Large intestine (tissue), 3 donors: ENCODE measurements at regions not wholly inside any gene's neighbourhood (a gene's known extent, or its start where the extent isn't known, plus 50 kb on each side); places are given as distances from the start of the nearest gene placed in this dataset.
"Not testable (repeated sequence)": the region's sequence is repeated elsewhere in the genome, so short reads cannot be mapped to it uniquely, and the experiment has no call there.

Experiments
- DNase-seq, 2 donors: peaks; one replicate each; pipeline versions ENCODE4 v3.0.0 to v3.0.0-alpha.2; 2013
- H3K27ac ChIP-seq: one replicate; pipeline ENCODE4 v1.5.1; 2013; ENCODE audit warnings: low read length
- H3K27me3 ChIP-seq: 2 replicates; pipeline ENCODE4 v1.6.1; 2013; ENCODE audit warnings: low read length; ENCODE audit not compliant: control insufficient read depth, insufficient read depth
- H3K36me3 ChIP-seq: 2 replicates; pipeline ENCODE4 v1.6.1; 2013; ENCODE audit warnings: low read length; ENCODE audit not compliant: control insufficient read depth, insufficient read depth
- H3K4me1 ChIP-seq: one replicate; pipeline ENCODE4 v1.6.1; 2013; ENCODE audit warnings: low read length; ENCODE audit not compliant: control insufficient read depth, insufficient read depth
- H3K4me3 ChIP-seq: one replicate; pipeline ENCODE4 v1.5.1; 2013; ENCODE audit warnings: low read length
- H3K9me3 ChIP-seq: one replicate; pipeline ENCODE4 v1.6.1; 2013; ENCODE audit warnings: mild to moderate bottlenecking, low read depth, low read length, moderate library complexity; ENCODE audit not compliant: control insufficient read depth
- WGBS: methylation state at CpG from one replicate; pipeline ENCODE4 v1.1.5; 2013; ENCODE audit warnings: low lambda C conversion rate; ENCODE audit not compliant: insufficient coverage; 5-methylcytosine and 5-hydroxymethylcytosine counted together

DNA sequence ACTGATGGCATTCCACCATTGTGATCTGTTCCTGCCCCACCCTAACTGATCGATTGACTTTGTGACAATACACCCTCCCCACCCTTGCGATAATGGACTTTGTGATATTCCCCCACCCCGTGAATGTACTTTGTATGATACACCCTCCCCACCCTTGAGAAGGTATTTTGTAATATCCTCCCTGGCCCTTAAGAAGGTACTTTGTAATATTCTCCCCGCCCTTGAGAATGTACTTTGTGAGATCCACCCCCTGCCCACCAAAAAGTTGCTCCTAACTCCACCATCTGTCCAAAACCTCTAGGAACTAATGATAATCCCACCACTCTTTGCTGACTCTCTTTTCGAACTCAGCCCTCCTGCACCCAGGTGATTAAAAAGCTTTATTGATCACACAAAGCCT lies 214.5 kb upstream of the KIF2B start:
- WGBS, result 100% methylated on average over 1 of the region's 5 CpGs

DNA sequence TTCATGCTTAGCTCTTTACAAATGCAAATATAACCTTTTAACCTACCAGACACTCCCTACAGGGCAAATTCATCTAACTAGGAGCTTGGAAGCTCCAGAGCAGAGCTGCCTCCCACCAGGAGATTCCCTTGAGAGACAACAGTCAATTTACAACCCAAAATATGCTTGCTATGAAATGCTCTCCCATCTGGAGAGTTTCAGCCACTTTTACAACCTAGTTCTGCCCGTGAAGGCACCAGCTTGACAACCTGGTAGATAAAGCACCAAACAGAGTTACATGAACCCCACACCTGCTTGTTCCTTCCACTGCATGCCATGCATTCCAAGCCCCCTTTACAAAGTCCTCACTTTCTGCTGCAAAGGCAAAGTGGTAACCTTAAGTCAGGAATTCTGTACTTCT lies 215.3 kb upstream of the KIF2B start:
- no peaks in the 10 kb centered on the region for H3K27me3 ChIP-seq
- WGBS, result no CpG with 5 or more reads among the region's 1 CpG
- no peak overlapping the region for H3K4me3 ChIP-seq
- H3K27ac ChIP-seq, result no peak overlapping the region
- H3K36me3 ChIP-seq, result no peaks in the 10 kb centered on the region
- H3K9me3 ChIP-seq, result peaks cover 2% of the 10 kb centered on the region
- DNase-seq, result no peak
- no peaks in the 10 kb centered on the region for H3K4me1 ChIP-seq

More for the DNA sequence above, 214.5 kb upstream of the KIF2B start:
- not testable (repeated sequence) for H3K4me3 ChIP-seq, H3K36me3 ChIP-seq, DNase-seq, H3K9me3 ChIP-seq, H3K4me1 ChIP-seq, H3K27me3 ChIP-seq, H3K27ac ChIP-seq

- no peak overlapping the region for H3K4me3 ChIP-seq
- no peak overlapping the region for H3K27ac ChIP-seq
- H3K9me3 ChIP-seq, result no peaks in the 10 kb centered on the region
- no peak for DNase-seq
- no peaks in the 10 kb centered on the region for H3K4me1 ChIP-seq
- no peaks in the 10 kb centered on the region for H3K27me3 ChIP-seq
- H3K36me3 ChIP-seq, result no peaks in the 10 kb centered on the region
These were observed 234.4 kb upstream of the KIF2B start for GRCh38 chr17:53588317-53588716.

GRCh38 chr17:53574038-53574437 lies 248.7 kb upstream of the KIF2B start:
- DNase-seq, result no peak
- no peaks in the 10 kb centered on the region for H3K27me3 ChIP-seq
- H3K9me3 ChIP-seq, result no peaks in the 10 kb centered on the region
- no peak overlapping the region for H3K27ac ChIP-seq
- no peaks in the 10 kb centered on the region for H3K36me3 ChIP-seq
- no peak overlapping the region for H3K4me3 ChIP-seq
- H3K4me1 ChIP-seq, result no peaks in the 10 kb centered on the region
- 90% methylated on average over 2 of the region's 2 CpGs for WGBS

- H3K4me3 ChIP-seq, result no peak overlapping the region
- H3K9me3 ChIP-seq, result no peaks in the 10 kb centered on the region
- no peaks in the 10 kb centered on the region for H3K4me1 ChIP-seq
- H3K27me3 ChIP-seq, result no peaks in the 10 kb centered on the region
- DNase-seq, result no peak
- 71% methylated on average over 1 of the region's 2 CpGs for WGBS
- no peak overlapping the region for H3K27ac ChIP-seq
- H3K36me3 ChIP-seq, result no peaks in the 10 kb centered on the region
These were observed 251.4 kb upstream of the KIF2B start for GRCh38 chr17:53571342-53571741.

GRCh38 chr17:53570731-53571130 lies 252.0 kb upstream of the KIF2B start:
- Histone ChIP-seq H3K27me3 (no peaks in the 10 kb centered on the region), H3K4me3 (no peak overlapping the region)
- DNase-seq, result no peak

GRCh38 chr17:53560953-53561352 lies 261.8 kb upstream of the KIF2B start:
- WGBS, result no CpG with 5 or more reads among the region's 1 CpG
- H3K36me3 ChIP-seq, result no peaks in the 10 kb centered on the region

More at GRCh38 chr17:53570731-53571130, 252.0 kb upstream of the KIF2B start:
- no peaks in the 10 kb centered on the region for H3K36me3 ChIP-seq
- no peaks in the 10 kb centered on the region for H3K9me3 ChIP-seq
- H3K4me1 ChIP-seq, result no peaks in the 10 kb centered on the region
- no peak overlapping the region for H3K27ac ChIP-seq

DNA sequence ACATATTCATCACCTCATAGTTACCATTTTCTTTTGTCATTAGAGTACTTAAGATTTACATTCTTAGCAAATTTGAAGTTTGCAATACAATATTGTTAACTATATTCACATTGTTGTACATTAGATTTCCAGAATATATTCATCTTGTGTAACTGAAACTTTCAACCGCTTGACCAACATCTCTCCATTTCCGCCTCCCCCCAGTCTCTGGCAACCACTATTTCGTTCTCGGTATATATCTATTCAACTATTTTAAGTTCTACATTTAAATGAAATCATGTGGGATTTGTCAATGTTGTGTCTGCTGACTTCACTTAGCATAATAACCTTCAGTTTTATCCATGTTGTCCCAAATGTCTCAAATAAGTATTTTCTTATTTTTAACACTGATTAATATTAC lies 274.5 kb upstream of the KIF2B start:
- DNase-seq, result no peak
- Histone ChIP-seq H3K9me3 (no peaks in the 10 kb centered on the region), H3K27ac (no peak overlapping the region), H3K4me3 (no peak overlapping the region), H3K36me3 (no peaks in the 10 kb centered on the region), H3K4me1 (no peaks in the 10 kb centered on the region), H3K27me3 (no peaks in the 10 kb centered on the region)
- WGBS, result no CpG with 5 or more reads among the region's 4 CpGs

More at GRCh38 chr17:53560953-53561352, 261.8 kb upstream of the KIF2B start:
- H3K4me1 ChIP-seq, result no peaks in the 10 kb centered on the region
- H3K27ac ChIP-seq, result no peak overlapping the region
- H3K27me3 ChIP-seq, result no peaks in the 10 kb centered on the region
- H3K4me3 ChIP-seq, result no peak overlapping the region
- no peaks in the 10 kb centered on the region for H3K9me3 ChIP-seq
- no peak for DNase-seq

DNA sequence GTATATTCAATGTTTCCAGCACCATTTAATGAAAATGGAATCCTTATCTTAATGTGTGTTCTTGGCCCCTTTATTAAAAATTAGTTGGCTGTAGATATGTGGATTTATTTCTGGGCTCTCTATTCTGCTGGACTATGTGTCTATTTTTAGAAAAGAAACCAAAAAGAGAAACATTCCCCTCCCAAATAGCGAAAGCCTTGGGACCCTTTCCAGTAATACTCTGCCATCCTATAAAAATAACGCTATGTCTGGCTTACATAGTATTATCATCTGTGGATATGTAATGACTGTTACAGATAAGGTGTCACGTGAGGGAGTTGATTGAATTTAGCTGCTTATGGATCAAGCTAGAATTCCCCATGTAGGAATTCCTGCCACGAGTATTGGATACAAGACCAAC lies 279.3 kb upstream of the KIF2B start:
- no peak for DNase-seq
- 80% methylated on average over 1 of the region's 4 CpGs for WGBS

GRCh38 chr17:53538129-53538617 lies 284.6 kb upstream of the KIF2B start:
- WGBS, result no CpG with 5 or more reads among the region's 2 CpGs
- no peaks in the 10 kb centered on the region for H3K9me3 ChIP-seq
- no peaks in the 10 kb centered on the region for H3K4me1 ChIP-seq
- H3K36me3 ChIP-seq, result no peaks in the 10 kb centered on the region
- no peak overlapping the region for H3K4me3 ChIP-seq
- no peak for DNase-seq
- no peak overlapping the region for H3K27ac ChIP-seq
- H3K27me3 ChIP-seq, result no peaks in the 10 kb centered on the region

More for the DNA sequence above, 279.3 kb upstream of the KIF2B start:
- Histone ChIP-seq H3K9me3 (no peaks in the 10 kb centered on the region), H3K36me3 (no peaks in the 10 kb centered on the region), H3K4me1 (no peaks in the 10 kb centered on the region), H3K27ac (no peak overlapping the region), H3K4me3 (no peak overlapping the region), H3K27me3 (no peaks in the 10 kb centered on the region)

DNA sequence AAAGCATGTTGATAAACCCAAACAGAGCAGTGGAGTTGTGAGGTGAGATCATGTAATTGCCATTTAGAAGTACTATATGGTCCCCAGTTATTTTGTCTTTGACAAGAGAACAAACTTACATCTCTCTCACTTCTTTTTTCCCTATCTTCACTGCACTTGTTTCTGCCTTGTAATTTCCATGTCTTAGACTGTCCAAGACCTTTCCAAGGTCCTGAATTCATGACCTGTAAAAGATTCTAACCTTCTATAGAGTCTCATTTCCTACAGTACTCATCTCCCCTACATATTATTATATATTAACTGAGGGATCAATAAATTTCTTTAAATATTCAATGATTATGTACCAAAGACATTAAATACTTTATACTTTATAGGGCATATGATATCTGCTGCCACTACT lies 295.3 kb upstream of the KIF2B start:
- Histone ChIP-seq H3K27me3 (no peaks in the 10 kb centered on the region), H3K36me3 (no peaks in the 10 kb centered on the region), H3K4me3 (no peak overlapping the region), H3K4me1 (no peaks in the 10 kb centered on the region), H3K27ac (no peak overlapping the region), H3K9me3 (no peaks in the 10 kb centered on the region)
- no peak for DNase-seq
